IPS DF 4.7 (cell line): ENCODE measurements at regions not wholly inside any gene's neighbourhood (a gene's known extent, or its start where the extent isn't known, plus 50 kb on each side); places are given as distances from the start of the nearest gene placed in this dataset.
A peak's percentile ranks its signal among the peaks of the same experiment; 100 is the strongest.
"Not testable (repeated sequence)": the region's sequence is repeated elsewhere in the genome, so short reads cannot be mapped to it uniquely, and the experiment has no call there.

ENCODE experiments used
- DNase-seq: peaks from one replicate; pipeline ENCODE4 v3.0.0-alpha.2; 2013; ENCODE audit warnings: low spot score; ENCODE audit errors: extremely low read depth

DNA sequence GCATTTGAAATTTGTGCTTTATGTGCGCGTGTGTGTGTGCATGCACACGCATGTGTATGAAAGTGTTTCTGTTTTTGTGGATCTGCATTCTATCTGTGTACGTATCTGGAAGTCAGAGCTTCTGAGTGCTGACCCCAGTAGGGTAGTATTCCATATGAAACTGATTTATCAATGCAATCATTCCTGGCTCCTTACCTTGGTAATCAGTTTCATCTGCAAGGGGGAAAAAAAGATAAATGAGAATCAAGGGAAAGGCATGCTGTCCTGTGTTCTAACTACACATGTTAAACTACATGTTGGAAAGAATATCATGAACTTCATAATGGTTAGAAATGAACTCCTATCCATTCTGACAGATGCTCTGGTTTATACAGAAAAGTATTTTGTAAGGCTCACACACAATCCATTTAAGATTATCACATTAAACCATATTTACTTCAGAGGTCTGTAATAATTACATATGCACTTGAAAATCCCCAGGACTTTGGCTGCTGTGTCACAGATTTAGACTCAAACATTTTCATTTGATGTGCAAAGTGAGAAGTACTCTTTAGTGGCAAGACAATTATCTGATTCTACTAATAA is 276.1 kb upstream of the LMO3 start:
- no peak for DNase-seq

DNA sequence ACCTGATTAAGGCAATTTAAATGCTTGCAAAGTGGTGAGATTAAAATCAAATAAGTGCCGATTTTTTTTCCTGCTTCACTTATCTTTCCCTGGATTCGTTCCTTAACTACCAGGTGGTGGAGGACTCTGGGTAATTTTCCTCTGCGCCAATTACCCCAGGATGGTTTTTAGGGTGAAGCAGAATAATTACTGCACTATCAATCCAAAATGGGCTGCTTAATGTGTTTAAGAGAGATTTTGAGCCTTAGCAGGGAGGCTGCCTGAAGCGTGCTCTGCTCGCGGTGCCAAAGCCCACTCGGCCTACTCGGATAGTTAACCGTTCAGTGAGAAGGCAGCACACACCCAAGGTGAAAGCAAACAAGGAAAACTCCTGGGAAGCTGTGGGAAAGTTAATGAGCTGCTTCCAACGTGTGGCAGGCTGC is 274.9 kb upstream of the LMO3 start:
- peak; percentile 25 for DNase-seq

DNA sequence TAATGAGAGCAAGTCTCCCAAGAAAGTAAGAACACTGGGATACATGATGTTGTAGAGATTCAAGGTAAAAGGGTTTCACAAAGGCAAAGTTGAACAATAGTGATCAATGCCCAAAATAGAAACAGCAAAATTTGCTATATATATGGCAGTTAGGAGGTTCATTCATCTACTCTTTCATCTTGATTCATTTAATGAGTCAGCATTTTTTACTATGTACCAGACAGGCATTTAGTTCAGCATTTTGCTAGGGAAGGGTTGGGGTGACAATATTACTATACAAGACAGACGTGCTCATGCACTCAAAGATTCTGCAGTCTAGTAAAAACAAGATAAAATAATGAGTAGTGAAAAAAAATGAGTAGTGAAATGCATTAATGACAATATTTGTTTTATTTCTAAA is 264.9 kb upstream of the LMO3 start:
- no peak for DNase-seq

DNA sequence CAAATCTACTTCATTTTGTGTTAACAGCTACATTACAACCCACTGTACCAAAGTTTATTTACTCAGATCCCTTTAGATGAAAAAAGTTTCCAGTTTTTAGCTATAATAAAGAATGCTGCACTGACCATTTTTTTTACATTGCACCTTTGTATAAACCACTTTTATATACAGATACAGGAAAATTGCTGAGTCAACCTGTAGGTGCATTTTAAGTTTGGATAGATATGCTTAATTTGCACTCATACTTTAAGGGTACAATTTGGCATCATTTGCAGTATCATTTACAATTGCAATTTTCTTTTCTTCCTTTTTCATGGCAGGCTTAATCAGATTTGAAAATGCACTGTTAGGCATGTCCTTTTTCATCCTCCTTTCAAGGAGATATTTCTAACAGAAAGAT is 257.8 kb upstream of the LMO3 start:
- no peak for DNase-seq

DNA sequence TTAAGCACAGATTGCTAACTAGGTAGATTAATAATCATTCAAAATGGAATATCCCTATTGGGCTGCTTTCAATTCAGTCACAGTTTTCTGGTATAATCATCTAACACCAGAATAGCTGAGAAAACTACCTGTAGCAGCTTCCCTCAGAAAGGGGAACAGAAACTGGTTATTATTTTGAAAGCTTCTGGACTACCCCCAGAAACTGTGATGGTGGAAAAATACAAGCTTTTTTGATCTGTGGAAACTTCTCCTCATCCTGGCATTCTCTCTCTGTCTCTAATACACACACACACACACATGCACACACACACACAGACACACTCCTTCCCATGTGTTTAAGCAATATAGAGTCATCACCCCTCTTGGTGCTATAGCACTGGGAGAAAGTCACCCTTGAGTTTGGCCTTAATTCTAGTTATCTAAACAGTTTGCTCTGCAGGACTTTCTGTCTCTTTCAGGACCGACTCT is 251.5 kb upstream of the LMO3 start:
- DNase-seq: no peak

DNA sequence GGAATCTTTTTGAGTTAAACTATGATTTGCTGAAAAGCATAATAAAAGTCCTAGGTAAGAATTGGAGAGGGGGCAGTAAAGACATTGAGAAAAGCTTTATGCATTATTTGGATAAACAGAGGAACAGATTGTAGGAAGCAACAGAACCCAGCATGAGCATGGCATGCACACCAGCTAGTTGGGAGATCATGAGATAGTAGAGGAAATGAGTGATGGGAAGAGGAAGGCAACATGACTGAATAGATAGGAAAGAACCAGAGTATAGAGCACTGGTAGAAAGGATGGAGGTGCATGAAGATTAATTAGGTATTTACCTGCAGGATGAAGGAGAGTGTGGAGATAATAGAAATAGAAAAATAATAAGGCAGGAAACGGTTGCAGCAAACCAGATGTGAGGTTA is 248.5 kb upstream of the LMO3 start:
- no peak for DNase-seq

DNA sequence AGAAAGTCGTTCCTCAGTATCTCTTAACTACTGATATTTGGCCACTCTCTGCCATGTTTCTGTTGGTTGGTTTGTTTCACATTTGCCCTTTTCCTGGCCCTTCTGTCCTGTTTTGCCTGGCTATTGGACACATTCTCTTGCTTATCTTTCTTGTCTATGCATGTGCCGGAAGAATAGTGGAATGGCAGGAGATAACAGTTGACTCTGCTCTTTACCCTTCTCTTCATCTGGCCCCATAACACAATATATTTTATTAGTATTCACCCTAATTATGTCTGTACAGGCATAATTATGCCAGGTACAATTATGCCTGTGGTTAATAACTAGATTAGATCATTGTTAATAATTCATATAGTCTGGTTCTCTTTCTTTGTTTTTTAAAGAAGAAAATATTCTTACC is 243.5 kb upstream of the LMO3 start:
- no peak for DNase-seq

DNA sequence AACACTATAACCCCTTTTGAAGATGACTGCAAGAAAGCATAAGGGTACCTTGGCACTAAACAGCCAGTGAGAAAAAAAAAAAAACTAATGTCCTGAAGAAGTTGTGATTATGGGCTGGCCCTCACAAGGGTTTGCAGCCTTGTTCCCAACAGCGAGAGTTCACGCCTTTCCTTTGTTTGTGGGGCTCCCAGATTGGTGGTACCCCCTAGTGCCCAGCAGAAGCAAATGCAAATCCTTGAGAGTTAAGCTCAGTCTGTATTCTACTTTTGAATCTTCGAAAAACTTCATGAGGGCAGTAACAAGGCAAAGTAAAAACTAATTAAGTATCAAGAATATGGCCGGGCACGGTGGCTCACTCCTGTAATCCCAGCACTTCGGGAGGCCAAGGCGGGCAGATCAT is 238.9 kb upstream of the LMO3 start:
- DNase-seq: no peak

DNA sequence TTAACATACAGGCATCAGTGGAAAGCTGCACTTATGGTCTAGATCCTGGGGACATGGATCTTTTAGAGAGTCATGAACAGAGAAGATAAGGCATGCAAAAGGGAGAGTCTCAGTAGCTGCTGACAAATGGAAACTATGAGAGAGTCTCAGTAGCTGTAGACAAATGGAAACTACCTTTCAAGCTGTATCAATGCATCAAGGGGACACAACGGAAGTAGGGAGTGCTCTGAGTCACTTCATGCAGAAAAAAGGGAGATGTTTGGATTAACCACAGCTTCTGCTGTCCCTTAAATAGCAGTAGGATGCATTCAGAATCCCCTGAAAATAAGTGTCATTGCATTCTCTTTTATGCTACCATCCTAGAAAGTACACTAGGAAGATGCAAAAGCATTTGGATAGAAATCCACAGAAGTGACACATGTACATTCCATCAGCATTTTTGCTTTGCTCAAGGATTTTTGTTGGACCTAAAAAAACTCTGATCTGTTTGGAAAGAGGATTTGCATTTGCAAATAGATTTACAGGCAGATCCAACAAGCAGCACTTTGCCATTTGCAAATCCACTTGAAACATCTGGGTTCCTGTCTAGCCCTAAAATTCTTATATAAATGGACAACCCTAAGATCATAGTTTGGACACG is 227.5 kb upstream of the LMO3 start:
- DNase-seq: no peak

DNA sequence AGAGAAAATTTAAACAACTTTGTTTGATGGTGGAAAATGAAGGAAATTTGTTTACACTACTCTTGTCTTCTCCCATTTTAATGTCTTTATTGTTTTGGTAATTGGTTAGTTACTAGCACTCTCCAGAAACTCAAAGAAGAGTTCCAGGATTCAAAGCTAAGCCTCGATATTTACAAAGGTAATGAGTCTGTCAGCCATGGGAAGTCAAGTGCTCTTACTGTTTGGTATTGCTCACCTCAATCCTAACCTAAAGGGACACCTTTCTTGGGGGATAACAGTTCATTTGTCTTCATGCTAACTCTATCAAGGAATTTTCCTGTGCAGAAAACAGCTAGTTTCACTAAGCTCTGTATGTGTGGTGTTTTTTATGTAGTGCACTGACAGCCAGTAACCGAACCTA is 222.9 kb upstream of the LMO3 start:
- DNase-seq: no peak

DNA sequence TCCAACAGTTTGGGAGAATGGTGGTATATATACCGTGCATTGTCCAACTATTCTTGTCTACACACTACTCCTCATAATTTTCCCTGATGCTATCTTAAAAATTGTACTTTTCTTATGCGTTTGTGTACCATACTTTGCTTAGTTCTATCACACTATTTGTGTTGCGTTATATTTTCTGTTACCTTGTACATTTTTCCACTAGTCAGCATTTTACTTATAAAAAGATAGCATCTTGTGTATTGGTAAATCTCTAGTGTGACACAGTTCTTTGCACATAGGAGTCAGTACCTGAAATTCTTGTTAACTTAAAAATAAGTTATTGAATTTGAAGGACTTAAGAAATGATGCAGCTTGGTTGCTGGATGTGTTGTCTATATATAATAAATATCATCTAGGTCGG is 201.8 kb upstream of the LMO3 start:
- DNase-seq: no peak

DNA sequence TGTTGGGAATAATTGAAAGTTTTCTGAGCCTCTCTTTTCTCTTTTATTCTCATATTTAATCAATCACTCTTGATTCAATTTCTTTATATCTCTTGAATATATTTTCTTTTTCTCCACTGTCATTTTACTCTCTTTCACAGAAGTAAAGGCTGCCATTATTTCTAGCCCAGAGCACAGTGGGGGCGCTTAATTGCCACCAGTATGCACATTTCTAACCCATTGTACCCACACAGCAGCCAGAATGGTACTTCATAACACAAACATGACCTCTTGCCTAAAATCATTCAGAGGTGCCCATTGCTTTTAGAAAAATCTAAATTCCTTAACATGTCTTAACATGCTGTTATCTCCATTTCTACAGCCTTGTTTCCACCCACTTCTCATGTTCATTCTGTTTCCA is 190.2 kb upstream of the LMO3 start:
- DNase-seq: no peak

DNA sequence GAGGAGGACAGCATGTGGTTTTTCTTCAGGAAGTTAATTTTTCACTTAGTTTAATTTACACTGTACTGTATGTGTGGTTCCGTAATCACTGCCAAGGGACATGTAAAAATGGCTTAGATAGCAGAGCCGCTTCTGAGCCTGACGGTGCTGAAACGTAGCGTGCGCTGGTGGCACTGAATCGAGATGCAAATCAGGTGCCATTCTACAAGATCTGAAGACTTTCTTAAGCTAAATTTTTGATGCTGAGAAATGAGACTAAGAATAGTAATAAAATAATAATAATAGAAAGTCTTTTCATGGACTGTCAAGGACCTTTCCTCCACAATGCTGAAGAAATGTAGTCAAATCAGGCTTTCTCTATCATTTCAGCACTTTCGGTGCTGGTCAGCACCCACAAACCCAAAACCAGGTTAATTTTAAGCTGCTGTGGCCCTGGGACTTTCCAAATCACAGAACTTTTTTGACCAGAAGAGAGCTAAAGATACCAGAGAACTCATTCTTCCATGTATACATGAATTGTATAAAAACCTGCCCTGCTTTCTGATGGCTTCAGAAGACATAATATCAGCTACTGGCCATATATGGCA is 183.3 kb upstream of the LMO3 start:
- DNase-seq: no peak

DNA sequence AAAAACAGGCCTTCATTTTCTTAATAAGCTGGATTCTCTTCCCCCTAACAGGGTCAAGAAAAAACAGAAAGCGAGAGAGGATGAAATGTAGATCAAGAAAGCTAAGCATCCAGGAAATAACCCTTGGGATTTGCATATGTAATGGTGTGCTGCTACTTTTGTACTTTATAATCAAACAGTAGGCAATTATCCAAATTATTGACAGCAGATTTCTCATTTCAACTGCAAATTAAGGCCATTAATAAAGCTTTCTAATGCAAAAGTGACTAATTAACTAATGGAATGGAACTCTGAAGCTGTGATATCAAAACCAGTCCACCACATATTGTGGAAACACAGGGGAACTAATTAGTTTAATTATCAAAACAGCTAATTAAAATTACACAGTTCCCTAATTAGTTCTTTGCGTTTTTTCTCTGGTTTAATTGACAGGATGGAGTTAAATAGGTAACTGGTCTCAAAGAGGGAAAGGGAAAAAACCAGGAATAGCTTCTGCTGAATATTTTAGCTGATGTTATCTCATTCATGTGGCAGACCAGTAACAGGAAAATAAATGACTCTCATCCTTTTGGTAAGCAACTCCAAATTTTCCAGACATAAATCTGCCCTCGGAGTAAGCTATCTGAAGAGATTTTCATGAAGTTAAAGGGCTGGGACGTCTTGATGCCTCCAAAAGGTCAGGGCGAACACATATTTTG is 182.7 kb upstream of the LMO3 start:
- no peak for DNase-seq

DNA sequence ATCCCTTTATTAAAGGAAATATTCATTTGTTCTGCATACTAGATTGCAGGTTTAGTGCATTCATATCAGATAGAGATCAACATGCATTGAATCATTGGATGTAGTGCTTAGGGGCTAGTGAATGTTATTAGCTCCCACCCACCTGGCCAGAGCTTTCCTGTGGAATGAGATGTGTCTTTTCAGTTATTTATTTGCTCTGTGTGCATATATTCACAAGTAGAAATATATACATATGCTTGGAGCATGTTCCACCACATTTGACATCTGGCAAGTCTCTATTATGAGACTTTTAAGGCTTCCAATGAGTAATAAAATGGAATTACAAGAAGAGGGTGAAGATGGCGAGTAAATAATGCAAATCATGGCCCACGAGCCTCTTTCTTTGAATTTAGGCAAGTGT is 180.0 kb upstream of the LMO3 start:
- no peak for DNase-seq

DNA sequence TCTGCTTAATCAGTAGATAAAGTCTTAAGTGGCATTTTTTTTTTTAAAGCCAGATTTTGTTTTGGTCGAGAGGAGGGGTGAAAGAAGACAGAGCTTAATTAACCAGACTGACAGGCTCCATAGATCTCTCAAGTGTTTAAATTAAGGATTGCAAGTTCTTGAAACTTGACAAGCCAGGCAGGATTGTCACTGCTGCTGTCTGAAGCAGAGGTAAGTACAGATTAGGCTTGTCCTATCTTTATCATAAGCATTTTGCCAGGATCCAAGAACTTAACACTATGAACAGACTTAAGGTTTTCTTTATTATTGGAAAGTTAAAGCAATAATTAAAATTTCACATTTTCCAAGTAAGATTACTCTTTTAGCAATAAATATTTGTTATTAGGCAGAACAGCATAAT is 179.6 kb upstream of the LMO3 start:
- DNase-seq: no peak

DNA sequence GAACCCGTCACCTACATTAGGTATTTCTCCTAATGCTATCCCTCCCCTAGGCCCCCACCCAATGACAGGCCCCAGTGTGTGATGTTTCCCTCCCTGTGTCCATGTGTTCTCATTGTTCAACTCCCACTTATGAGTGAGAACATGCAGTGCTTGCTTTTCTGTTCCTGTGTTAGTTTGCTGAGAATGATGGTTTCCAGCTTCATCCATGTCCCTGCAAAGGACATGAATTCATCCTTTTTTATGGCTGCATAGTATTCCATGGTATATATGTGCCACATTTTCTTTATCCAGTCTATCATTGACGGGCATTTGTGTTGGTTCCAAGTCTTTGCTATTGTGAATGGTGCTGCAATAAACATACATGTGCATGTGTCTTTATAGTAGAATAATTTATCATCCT is 163.2 kb upstream of the LMO3 start:
- DNase-seq: not testable (repeated sequence)

DNA sequence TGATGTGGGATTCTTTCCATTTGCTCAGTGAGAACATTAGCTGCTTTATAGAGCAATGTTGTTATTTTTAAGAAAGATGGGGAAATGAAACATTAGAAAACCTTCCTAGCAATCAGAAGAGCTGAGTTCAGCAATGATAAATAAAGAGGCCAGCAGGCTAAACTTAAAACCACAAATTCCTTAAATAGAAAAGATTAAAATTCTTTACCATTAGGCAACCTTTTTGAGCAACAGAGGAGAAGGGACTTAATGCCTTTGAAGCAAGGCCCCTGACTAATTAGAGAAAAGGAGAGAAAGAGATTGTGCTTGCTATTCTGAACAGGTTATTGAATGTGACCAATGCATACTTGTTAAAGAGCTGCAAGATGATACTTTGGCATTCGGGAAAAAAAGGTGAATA is 160.8 kb upstream of the LMO3 start:
- no peak for DNase-seq

DNA sequence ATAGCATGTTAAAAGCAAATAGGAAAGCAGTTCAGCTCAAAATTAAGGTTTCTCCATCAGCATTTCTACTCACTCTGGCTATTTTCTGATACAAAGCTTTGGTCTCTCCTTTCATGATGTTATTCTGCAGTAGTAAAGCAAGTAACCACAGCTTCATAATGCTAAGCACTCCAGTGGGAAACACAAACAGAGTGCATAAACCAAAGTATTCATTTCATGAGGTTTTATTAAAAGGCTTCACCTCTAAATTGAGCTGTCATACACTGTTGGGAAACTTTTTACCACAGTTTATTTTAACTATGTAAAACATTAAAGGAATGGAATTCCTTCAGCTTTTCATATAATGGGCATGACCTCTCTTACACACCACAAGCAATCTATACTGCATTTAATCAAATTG is 157.9 kb upstream of the LMO3 start:
- DNase-seq: no peak

DNA sequence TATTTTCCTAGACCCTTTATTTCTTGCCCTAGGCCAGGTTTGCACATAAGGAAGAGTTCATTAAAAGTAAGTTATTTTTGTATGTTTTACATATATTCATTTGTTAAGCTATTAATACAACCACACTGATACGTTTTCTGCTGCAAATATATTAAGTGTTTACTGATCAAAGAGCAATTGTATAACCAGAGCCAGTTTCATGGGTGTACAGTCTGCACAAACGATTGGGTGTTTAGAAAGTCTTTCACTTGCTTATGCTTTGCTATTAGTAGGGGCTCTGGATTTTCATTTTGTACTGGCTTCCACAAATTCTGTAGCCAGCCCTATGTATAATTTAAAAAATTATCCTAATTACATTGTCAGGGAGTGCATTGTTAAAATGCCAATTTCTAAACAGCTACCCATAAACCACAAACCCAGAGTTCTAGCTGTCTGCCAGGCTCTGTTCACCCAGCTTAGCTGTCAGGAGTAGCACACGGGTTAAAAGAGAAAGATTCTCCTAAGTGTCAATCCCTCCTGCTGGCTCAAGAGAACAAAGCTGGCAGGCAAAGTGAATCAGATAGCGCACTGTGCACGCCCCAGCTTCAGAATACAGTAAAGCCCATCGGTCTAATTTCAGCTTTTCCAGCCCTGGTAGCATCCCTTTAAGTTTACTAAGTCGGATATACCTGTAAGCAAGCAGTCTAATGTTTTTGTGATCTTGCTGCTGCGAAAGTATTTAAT is 151.0 kb upstream of the LMO3 start:
- no peak for DNase-seq

DNA sequence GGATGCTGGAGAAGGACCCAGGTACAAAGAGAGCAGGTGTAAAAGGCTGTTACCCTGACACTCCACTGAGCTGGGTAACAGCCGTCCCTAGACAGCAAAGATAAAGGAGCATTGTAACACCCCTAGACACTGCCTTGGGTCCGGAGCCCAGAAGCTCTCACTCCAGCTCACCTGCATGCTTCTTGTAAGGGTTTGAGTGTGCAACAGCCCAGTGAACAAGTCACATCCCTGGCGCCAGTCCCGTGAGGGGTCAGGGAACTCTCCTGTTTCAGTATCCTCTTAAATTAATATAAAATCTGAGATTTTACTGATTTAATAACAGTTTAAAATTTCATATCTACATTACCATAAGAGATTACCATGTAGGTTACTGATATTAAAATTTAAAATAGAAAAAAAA is 124.8 kb upstream of the LMO3 start:
- no peak for DNase-seq

DNA sequence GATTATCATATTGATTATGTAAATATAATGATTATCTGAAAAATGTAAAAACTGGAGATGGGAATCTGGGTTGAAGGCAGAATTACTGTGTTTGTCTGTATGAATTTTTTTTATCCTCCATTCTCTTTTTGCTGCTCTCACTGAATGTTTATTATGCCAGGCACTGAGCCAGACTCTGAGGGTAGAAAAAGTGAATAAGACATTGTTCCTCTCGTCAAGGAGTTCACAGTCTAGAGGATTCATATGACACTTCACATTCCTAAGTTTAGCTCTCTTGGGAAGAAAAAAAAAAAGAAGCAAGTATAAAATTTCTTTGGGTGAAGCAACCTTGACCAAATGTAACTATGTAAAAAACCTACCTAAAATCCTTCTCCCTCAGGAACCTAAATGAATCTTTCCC is 120.9 kb upstream of the LMO3 start:
- DNase-seq: no peak
